ENCODE measurements at regions not wholly inside any gene's neighbourhood (a gene's known extent, or its start where the extent isn't known, plus 50 kb on each side); places are given as distances from the start of the nearest gene placed in this dataset.

DNA sequence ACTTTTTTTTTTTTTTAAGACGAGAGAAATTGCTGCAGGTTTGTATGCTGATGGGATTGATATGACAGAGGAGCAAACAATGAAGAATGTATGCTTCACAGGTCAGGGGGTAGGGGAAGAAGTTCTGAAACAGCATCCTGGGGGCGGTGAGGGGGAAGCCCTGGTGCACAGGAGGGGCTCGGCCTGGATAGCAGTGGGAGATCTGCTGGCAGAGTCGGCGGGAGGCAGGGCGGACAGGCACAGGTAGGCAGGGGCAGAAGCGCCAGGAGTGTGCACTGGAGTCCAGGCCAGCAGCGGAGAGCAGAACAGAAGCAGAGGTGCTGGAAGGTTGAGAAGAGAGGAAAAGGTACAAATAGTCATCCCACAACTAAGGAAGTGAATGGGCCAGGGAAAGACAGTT is 175.4 kb downstream of the SNX10 start:
- Histone ChIP-seq H3K27me3 (ENCODE audit: control insufficient read depth, insufficient read depth, low read length, poor library complexity, severe bottlenecking) (no peaks in the 10 kb centered on the region), H3K27ac (ENCODE audit: low read depth, low read length) (no peak overlapping the region), H3K4me3 (ENCODE audit: low read length) (no peak overlapping the region), H3K4me1 (ENCODE audit: control insufficient read depth, insufficient read depth, low read length) (no peaks in the 10 kb centered on the region), H3K9ac (ENCODE audit: extremely low read depth, low read length, poor library complexity, severe bottlenecking) (no peak overlapping the region), H3K9me3 (ENCODE audit: control insufficient read depth, low read length) (no peaks in the 10 kb centered on the region), H3K36me3 (ENCODE audit: control insufficient read depth, insufficient read depth, low read length) (no peaks in the 10 kb centered on the region)
- Mint-ChIP-seq H3K4me1 (no peaks in the 10 kb centered on the region), H3K27ac (no peak overlapping the region), H3K27me3 (ENCODE audit: insufficient read depth) (no peaks in the 10 kb centered on the region), H3K9me3 (no peaks in the 10 kb centered on the region), H3K36me3 (ENCODE audit: low read depth) (no peaks in the 10 kb centered on the region), H3K4me3 (no peak overlapping the region)
- 93 to 96% methylated on average over 6 to 8 of the region's 8 CpGs for WGBS, 2 experiments (ENCODE audit: insufficient coverage in 1 of 2, insufficient read length in 1 of 2)
- no peak for DNase-seq
- TF ChIP-seq, protein P1, sequence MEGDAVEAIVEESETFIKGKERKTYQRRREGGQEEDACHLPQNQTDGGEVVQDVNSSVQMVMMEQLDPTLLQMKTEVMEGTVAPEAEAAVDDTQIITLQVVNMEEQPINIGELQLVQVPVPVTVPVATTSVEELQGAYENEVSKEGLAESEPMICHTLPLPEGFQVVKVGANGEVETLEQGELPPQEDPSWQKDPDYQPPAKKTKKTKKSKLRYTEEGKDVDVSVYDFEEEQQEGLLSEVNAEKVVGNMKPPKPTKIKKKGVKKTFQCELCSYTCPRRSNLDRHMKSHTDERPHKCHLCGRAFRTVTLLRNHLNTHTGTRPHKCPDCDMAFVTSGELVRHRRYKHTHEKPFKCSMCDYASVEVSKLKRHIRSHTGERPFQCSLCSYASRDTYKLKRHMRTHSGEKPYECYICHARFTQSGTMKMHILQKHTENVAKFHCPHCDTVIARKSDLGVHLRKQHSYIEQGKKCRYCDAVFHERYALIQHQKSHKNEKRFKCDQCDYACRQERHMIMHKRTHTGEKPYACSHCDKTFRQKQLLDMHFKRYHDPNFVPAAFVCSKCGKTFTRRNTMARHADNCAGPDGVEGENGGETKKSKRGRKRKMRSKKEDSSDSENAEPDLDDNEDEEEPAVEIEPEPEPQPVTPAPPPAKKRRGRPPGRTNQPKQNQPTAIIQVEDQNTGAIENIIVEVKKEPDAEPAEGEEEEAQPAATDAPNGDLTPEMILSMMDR (conservative IDR thresholded peaks at IDR 0.05) = no peak

DNA sequence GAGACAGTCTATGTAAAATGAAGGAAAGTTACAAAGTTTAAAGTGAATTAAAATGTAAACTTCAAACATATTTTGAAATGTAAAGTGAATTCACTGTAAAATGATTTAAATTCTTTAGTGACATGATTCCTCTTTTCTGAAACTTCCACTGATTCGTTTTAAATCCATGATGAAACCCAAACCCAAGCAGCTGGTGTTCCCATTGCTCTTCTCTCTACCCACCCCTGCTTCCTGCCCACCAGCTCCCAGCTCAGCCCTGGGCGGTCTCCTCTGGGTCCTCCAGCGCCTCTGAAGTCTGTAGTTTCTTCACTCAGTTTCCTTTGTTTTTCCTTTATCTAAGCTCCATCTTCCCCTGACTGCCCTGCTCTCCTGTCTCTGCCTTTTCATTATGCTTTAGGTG is 175.9 kb downstream of the SNX10 start:
- Mint-ChIP-seq H3K4me1 (no peaks in the 10 kb centered on the region), H3K36me3 (ENCODE audit: low read depth) (no peaks in the 10 kb centered on the region), H3K27ac (no peak overlapping the region), H3K27me3 (ENCODE audit: insufficient read depth) (no peaks in the 10 kb centered on the region), H3K4me3 (no peak overlapping the region), H3K9me3 (no peaks in the 10 kb centered on the region)
- no peaks in the 10 kb centered on the region for H3K27me3 ChIP-seq (ENCODE audit: control insufficient read depth, insufficient read depth, low read length, poor library complexity, severe bottlenecking)
- H3K27ac ChIP-seq (ENCODE audit: low read depth, low read length) = no peak overlapping the region
- no peak overlapping the region for H3K4me3 ChIP-seq (ENCODE audit: low read length)
- TF ChIP-seq, protein P1 (conservative IDR thresholded peaks at IDR 0.05) = no peak
- 92% methylated on average over 3 of the region's 3 CpGs; no CpG with 5 or more reads in 1 of the 2 experiments for WGBS, 2 experiments (ENCODE audit: insufficient coverage in 1 of 2, insufficient read length in 1 of 2)
- no peak for DNase-seq
- H3K9me3 ChIP-seq (ENCODE audit: control insufficient read depth, low read length) = no peaks in the 10 kb centered on the region
- no peak overlapping the region for H3K9ac ChIP-seq (ENCODE audit: extremely low read depth, low read length, poor library complexity, severe bottlenecking)
- no peaks in the 10 kb centered on the region for H3K4me1 ChIP-seq (ENCODE audit: control insufficient read depth, insufficient read depth, low read length)
- no peaks in the 10 kb centered on the region for H3K36me3 ChIP-seq (ENCODE audit: control insufficient read depth, insufficient read depth, low read length)

DNA sequence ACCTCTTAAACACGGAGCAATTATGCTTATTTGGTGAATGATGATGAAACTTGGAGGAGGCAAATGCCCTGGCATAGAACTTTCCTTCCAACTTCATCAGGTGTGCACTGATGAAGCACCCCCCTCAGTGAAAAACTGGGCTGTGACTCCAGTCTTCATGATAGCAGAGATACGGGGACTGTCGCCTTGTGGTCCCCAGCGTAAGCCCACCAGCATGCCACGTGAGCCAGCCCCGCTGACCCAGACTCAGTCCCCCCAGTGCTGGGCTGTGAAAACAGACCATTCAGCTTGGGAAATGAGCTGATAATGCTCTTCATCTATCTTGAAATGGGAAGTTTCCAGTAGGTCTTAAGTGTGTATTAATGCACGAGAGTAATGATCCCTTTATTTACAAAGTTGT is 177.0 kb downstream of the SNX10 start:
- H3K4me3 ChIP-seq (ENCODE audit: low read length) = no peak overlapping the region
- H3K36me3 Mint-ChIP-seq (ENCODE audit: low read depth) = no peaks in the 10 kb centered on the region
- H3K27me3 Mint-ChIP-seq (ENCODE audit: insufficient read depth) = no peaks in the 10 kb centered on the region
- no peaks in the 10 kb centered on the region for H3K9me3 Mint-ChIP-seq
- no peak overlapping the region for H3K27ac ChIP-seq (ENCODE audit: low read depth, low read length)
- no peaks in the 10 kb centered on the region for H3K9me3 ChIP-seq (ENCODE audit: control insufficient read depth, low read length)
- 93 to 100% methylated on average over 1 to 7 of the region's 7 CpGs for WGBS, 2 experiments (ENCODE audit: insufficient coverage in 1 of 2, insufficient read length in 1 of 2)
- H3K27me3 ChIP-seq (ENCODE audit: control insufficient read depth, insufficient read depth, low read length, poor library complexity, severe bottlenecking) = no peaks in the 10 kb centered on the region
- H3K4me1 ChIP-seq (ENCODE audit: control insufficient read depth, insufficient read depth, low read length) = no peaks in the 10 kb centered on the region
- H3K4me1 Mint-ChIP-seq = no peaks in the 10 kb centered on the region
- H3K9ac ChIP-seq (ENCODE audit: extremely low read depth, low read length, poor library complexity, severe bottlenecking) = no peak overlapping the region
- H3K27ac Mint-ChIP-seq = no peak overlapping the region
- no peak overlapping the region for H3K4me3 Mint-ChIP-seq
- no peaks in the 10 kb centered on the region for H3K36me3 ChIP-seq (ENCODE audit: control insufficient read depth, insufficient read depth, low read length)
- TF ChIP-seq, protein P1 (conservative IDR thresholded peaks at IDR 0.05) = no peak
- no peak for DNase-seq
